Prostate gland (tissue), 2 donors: ENCODE measurements at regions not wholly inside any gene's neighbourhood (a gene's known extent, or its start where the extent isn't known, plus 50 kb on each side); places are given as distances from the start of the nearest gene placed in this dataset.

Experiments
- DNase-seq: peaks from one replicate; pipeline ENCODE4 v3.0.0-alpha.2; 2019; ENCODE audit warnings: low spot score
- H3K27ac ChIP-seq, 2 donors: fragments of 200-600 bp; sonication (generic); 2 replicates each; pipeline ENCODE4 v1.5.1; 2017 to 2019
- H3K27me3 ChIP-seq: fragments of 200-600 bp; sonication (generic); replicated peaks from 2 replicates; pipeline ENCODE4 v1.5.1; 2019; ENCODE audit not compliant: insufficient read depth
- H3K36me3 ChIP-seq, 2 donors: fragments of 200-600 bp; sonication (generic); 1 replicate in 1 of 2; 2 replicates in 1 of 2; pipeline versions ENCODE4 v1.5.1 to v1.8.1; 2017 to 2019
- H3K4me1 ChIP-seq: fragments of 200-600 bp; sonication (generic); replicated peaks from 2 replicates; pipeline ENCODE4 v1.5.1; 2019
- H3K4me3 ChIP-seq, 2 donors: fragments of 200-600 bp; sonication (generic); 2 replicates each; pipeline ENCODE4 v1.5.1; 2017 to 2019
- H3K9me3 ChIP-seq: fragments of 200-600 bp; sonication (generic); 2 replicates; pipeline ENCODE4 v1.5.1; 2017
- POLR2A ChIP-seq: fragments of 450-650 bp; IDR thresholded peaks from one replicate; pipeline ENCODE4 v1.6.1; 2016; ENCODE audit warnings: antibody characterized with exemption, mild to moderate bottlenecking
- POLR2AphosphoS5 ChIP-seq: sonication (generic); formaldehyde crosslinking; IDR thresholded peaks from one replicate; pipeline ENCODE4 v1.6.1; 2017; ENCODE audit warnings: antibody characterized with exemption
- WGBS: methylation state at CpG from one replicate; pipeline ENCODE4 v1.1.5; 2018; 5-methylcytosine and 5-hydroxymethylcytosine counted together
- intact Hi-C: fragments of 100-400 bp; cut with DNase I; formaldehyde crosslinking; loops from one replicate; pipeline ENCODE4 v1.14.2; 2022
- TF ChIP-seq, protein P1 (sequence below), 4 experiments: fragments of 200-600 bp in 2 of 4; fragments of 450-650 bp in 2 of 4; sonication (generic) in 2 of 4; IDR thresholded peaks; 1 replicate in 3 of 4; 2 replicates in 1 of 4; pipeline ENCODE4 v1.5.1; 2016 to 2019; ENCODE audit warnings: antibody characterized with exemption in 4 of 4, mild to moderate bottlenecking in 2 of 4, moderate library complexity in 2 of 4

DNA sequence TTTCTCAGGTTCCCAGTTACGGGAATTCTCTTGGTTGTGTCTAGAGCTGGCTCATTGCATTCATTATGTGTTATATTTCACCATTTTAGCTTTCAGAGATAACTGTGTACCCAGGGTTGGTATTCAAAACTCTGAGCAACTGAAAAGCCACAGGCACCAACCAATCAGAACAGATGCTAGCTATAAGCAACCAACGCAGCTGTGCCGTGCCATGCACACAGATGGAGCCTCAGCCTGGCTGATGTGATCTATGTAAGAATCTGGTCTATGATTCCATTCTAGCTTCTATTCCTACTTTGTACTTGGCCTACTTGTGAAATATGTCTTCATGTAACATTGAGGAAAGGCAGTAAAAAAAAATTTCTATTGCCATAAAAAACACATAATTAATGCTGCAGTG lies 95.0 kb upstream of the CCDC80 start:
- intact Hi-C loops: loop anchor here (10.0 kb wide), 1 partner anchor 79 kb away; no protein-coding TSS in a partner anchor
- TF ChIP-seq POLR2A (no peak), POLR2AphosphoS5 (no peak)
- TF ChIP-seq, protein P1, sequence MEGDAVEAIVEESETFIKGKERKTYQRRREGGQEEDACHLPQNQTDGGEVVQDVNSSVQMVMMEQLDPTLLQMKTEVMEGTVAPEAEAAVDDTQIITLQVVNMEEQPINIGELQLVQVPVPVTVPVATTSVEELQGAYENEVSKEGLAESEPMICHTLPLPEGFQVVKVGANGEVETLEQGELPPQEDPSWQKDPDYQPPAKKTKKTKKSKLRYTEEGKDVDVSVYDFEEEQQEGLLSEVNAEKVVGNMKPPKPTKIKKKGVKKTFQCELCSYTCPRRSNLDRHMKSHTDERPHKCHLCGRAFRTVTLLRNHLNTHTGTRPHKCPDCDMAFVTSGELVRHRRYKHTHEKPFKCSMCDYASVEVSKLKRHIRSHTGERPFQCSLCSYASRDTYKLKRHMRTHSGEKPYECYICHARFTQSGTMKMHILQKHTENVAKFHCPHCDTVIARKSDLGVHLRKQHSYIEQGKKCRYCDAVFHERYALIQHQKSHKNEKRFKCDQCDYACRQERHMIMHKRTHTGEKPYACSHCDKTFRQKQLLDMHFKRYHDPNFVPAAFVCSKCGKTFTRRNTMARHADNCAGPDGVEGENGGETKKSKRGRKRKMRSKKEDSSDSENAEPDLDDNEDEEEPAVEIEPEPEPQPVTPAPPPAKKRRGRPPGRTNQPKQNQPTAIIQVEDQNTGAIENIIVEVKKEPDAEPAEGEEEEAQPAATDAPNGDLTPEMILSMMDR (IDR thresholded peaks at IDR 0.05): no peak
- Histone ChIP-seq H3K4me3 (no peak overlapping the region), H3K36me3 (no peaks in the 10 kb centered on the region), H3K27ac (no peak overlapping the region), H3K27me3 (no peaks in the 10 kb centered on the region), H3K9me3 (no peaks in the 10 kb centered on the region), H3K4me1 (no peaks in the 10 kb centered on the region)
- DNase-seq: no peak
- WGBS: 80% methylated on average over 3 of the region's 3 CpGs

- Histone ChIP-seq H3K4me1 (no peaks in the 10 kb centered on the region), H3K9me3 (no peaks in the 10 kb centered on the region), H3K36me3 (no peaks in the 10 kb centered on the region), H3K27me3 (no peaks in the 10 kb centered on the region), H3K27ac (no peak overlapping the region), H3K4me3 (no peak overlapping the region)
- intact Hi-C loops: loop anchor here (10.0 kb wide), 1 partner anchor 80 kb away; no protein-coding TSS in a partner anchor
- peak; percentile 17 for DNase-seq
- WGBS: 77% methylated on average over 12 of the region's 12 CpGs
- TF ChIP-seq, protein P1 (IDR thresholded peaks at IDR 0.05): peak; percentile 19 to 54 (median 45)
- TF ChIP-seq POLR2AphosphoS5: no peak
These were observed 93.9 kb upstream of the CCDC80 start for GRCh38 chr3:112734736-112735350.

DNA sequence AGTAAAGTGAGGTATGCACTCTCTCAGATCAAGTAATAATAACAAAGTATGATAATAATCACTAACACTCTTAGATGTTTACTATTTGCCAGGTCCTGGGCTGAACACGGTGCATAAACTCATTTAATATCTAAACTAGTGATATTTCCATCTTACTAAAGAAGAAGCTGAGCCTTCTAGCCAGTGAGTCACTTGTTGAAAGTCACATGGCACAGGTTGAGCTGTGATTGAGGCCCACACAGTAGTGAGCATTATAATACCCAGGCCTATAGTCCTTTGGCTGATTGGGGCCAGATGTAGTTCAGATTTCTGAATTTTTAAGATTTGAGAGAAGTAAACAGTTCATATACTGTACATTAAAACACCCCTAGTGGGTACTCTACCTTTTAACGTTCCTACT lies 93.2 kb upstream of the CCDC80 start:
- H3K36me3 ChIP-seq: no peaks in the 10 kb centered on the region
- H3K27ac ChIP-seq: no peak overlapping the region
- no peaks in the 10 kb centered on the region for H3K9me3 ChIP-seq
- TF ChIP-seq POLR2A (no peak), POLR2AphosphoS5 (no peak)
- TF ChIP-seq, protein P1 (IDR thresholded peaks at IDR 0.05): no peak
- intact Hi-C loops: loop anchor here (10.0 kb wide), 1 partner anchor 81 kb away; no protein-coding TSS in a partner anchor
- H3K4me3 ChIP-seq: no peak overlapping the region
- H3K4me1 ChIP-seq: no peaks in the 10 kb centered on the region
- no peaks in the 10 kb centered on the region for H3K27me3 ChIP-seq
- DNase-seq: no peak
- 79% methylated on average over 2 of the region's 2 CpGs for WGBS

- Histone ChIP-seq H3K27me3 (no peaks in the 10 kb centered on the region), H3K4me3 (no peak overlapping the region), H3K4me1 (no peaks in the 10 kb centered on the region), H3K27ac (no peak overlapping the region), H3K36me3 (no peaks in the 10 kb centered on the region), H3K9me3 (no peaks in the 10 kb centered on the region)
- TF ChIP-seq POLR2A (no peak), POLR2AphosphoS5 (no peak)
- TF ChIP-seq, protein P1 (IDR thresholded peaks at IDR 0.05): no peak
- DNase-seq: no peak
- intact Hi-C loops: loop anchor here (10.0 kb wide), 1 partner anchor 85 kb away; no protein-coding TSS in a partner anchor
These were observed 89.3 kb upstream of the CCDC80 start for GRCh38 chr3:112730210-112730609.

GRCh38 chr3:112721231-112721630 lies 80.3 kb upstream of the CCDC80 start:
- Histone ChIP-seq H3K4me1 (no peaks in the 10 kb centered on the region), H3K9me3 (no peaks in the 10 kb centered on the region), H3K4me3 (no peak overlapping the region), H3K36me3 (no peaks in the 10 kb centered on the region), H3K27ac (no peak overlapping the region), H3K27me3 (no peaks in the 10 kb centered on the region)
- no peak for DNase-seq
- intact Hi-C loops: no loop called here
- TF ChIP-seq, protein P1 (IDR thresholded peaks at IDR 0.05): no peak
- TF ChIP-seq POLR2A (no peak), POLR2AphosphoS5 (no peak)
- 74% methylated on average over 4 of the region's 4 CpGs for WGBS
